H1 (cell line): ENCODE measurements at regions not wholly inside any gene's neighbourhood (a gene's known extent, or its start where the extent isn't known, plus 50 kb on each side); places are given as distances from the start of the nearest gene placed in this dataset.

ENCODE experiments used
- GTF2F1 ChIP-seq: IDR thresholded peaks from 2 replicates; pipeline ENCODE4 v1.6.1; 2012; ENCODE audit warnings: low read depth, low read length, improper control_type of control experiment, borderline replicate concordance
- HDAC2 ChIP-seq, 2 experiments: fragments of 300-600 bp in 1 of 2; sonication (generic) in 1 of 2; IDR thresholded peaks; 2 replicates each; pipeline ENCODE4 v1.6.1; 2011 to 2012; ENCODE audit warnings: low read depth in 2 of 2, low read length in 2 of 2, mild to moderate bottlenecking in 2 of 2, moderate library complexity in 2 of 2, borderline replicate concordance in 1 of 2, inconsistent platforms in 1 of 2
- MAFK ChIP-seq: IDR thresholded peaks from 2 replicates; pipeline ENCODE4 v1.6.1; 2012; ENCODE audit warnings: low read depth, mild to moderate bottlenecking, improper control_type of control experiment, low read length
- SIN3A ChIP-seq, 2 experiments: IDR thresholded peaks in 1 of 2; conservative IDR thresholded peaks in 1 of 2; 2 replicates each; pipeline ENCODE4 v1.6.1; 2011 to 2012; ENCODE audit warnings: low read length in 2 of 2, improper control_type of control experiment in 1 of 2, low read depth in 1 of 2, mild to moderate bottlenecking in 1 of 2

DNA sequence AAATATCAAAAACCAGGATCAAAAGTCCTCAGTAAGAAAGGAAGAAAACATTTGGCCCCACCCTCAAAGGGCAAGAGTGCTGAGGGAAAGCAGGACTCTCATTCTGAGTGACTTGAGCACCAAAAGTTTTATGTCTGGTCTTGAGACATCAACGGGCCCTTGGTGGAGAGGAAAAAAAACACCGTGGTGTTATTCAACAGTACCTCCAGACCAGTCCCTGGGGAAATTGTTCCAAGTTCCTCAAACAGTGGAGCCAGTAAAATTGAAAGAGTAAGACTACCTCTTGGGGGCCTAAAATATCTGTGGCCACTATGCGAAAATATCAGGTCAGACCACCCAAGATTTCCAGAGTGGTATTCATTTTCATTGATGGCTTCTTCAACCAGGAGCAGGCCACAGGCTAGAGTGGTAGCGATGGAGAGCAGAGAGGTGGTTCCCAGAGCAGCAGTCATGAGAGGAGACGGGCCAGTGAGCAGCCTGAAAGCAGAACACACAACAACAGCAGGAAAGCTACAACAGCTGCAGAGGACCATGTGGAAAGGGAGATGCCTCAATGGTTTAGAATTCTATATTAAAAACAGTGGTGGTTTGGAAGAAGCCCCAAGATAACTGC lies 63.7 kb upstream of the RPL34 start (continued):
- TF ChIP-seq GTF2F1 (no peak), HDAC2 (IDR thresholded peaks at IDR 0.05; ENCODE audit: borderline replicate concordance in 1 of 2, low read depth in 2 of 2, low read length in 2 of 2) (no peak), MAFK (no peak), SIN3A (conservative IDR thresholded peaks at IDR 0.05 in 1 of 2, IDR thresholded peaks at IDR 0.05 in 1 of 2; ENCODE audit: low read depth in 1 of 2, low read length in 2 of 2) (no peak)
